ENCODE measurements at regions not wholly inside any gene's neighbourhood (a gene's known extent, or its start where the extent isn't known, plus 50 kb on each side); places are given as distances from the start of the nearest gene placed in this dataset.

- TF ChIP-seq CTCF (IDR thresholded peaks at IDR 0.05; ENCODE audit: borderline replicate concordance, extremely low read depth, low read length, poor library complexity, severe bottlenecking) (no peak), EZH2 (IDR thresholded peaks at IDR 0.05; ENCODE audit: borderline replicate concordance, low read depth, low read length, severe bottlenecking) (no peak)
Observed at GRCh38 chr10:53379956-53380355, 607.4 kb upstream of the MBL2 start.
